GM20000 (cell line): ENCODE measurements at regions not wholly inside any gene's neighbourhood (a gene's known extent, or its start where the extent isn't known, plus 50 kb on each side); places are given as distances from the start of the nearest gene placed in this dataset.
A peak's percentile ranks its signal among the peaks of the same experiment; 100 is the strongest.

Experiments used
- DNase-seq: peaks from one replicate; pipeline ENCODE4 v3.0.0; 2012; ENCODE audit warnings: low spot score
- TF ChIP-seq, protein P1 (sequence below): IDR thresholded peaks from 2 replicates; pipeline ENCODE4 v1.5.1; 2012; ENCODE audit warnings: mild to moderate bottlenecking, control low read depth; ENCODE audit errors: extremely low read depth, missing control alignments

DNA sequence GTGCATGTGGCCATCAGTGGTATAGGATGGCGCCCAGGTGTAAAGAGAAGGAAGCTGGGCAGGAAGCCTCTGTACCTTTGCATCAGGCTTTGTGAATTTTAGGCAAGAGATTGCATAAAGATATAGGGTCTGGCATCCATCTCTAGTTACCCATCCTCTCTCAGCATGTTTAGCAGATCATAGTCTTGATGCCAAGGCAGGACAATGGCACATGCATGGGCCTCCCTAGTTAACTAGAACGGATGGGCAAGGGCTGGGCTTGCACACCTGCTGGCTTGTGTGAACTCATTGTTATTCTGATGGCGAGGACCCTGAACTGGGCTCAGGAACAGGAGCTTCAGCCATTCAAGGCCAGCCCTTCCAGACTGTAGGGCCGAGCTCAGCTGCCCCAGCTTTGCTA is 229.2 kb upstream of the NCAM1 start:
- TF ChIP-seq, protein P1, sequence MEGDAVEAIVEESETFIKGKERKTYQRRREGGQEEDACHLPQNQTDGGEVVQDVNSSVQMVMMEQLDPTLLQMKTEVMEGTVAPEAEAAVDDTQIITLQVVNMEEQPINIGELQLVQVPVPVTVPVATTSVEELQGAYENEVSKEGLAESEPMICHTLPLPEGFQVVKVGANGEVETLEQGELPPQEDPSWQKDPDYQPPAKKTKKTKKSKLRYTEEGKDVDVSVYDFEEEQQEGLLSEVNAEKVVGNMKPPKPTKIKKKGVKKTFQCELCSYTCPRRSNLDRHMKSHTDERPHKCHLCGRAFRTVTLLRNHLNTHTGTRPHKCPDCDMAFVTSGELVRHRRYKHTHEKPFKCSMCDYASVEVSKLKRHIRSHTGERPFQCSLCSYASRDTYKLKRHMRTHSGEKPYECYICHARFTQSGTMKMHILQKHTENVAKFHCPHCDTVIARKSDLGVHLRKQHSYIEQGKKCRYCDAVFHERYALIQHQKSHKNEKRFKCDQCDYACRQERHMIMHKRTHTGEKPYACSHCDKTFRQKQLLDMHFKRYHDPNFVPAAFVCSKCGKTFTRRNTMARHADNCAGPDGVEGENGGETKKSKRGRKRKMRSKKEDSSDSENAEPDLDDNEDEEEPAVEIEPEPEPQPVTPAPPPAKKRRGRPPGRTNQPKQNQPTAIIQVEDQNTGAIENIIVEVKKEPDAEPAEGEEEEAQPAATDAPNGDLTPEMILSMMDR: no peak
- DNase-seq: no peak

DNA sequence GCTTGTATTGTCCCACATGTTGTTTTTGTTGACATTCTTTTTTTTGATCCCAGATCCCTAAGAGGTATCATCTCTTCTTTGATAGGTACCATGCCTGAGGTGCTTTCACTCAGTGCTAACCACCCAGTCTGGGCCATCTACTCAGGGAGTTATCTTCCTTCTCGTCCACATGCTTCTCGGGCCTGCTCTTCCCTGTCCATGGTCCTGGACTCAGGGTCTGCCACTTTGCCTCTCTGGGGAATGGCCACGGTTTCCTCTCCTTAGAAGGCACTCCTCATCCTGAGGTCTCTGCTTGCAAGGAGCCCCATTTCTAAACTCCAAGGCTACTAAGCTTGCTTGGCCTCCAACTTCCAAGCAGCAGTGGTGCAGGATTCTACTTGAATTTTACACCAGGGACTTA is 227.0 kb upstream of the NCAM1 start:
- TF ChIP-seq, protein P1: no peak
- DNase-seq: peak; percentile 17

DNA sequence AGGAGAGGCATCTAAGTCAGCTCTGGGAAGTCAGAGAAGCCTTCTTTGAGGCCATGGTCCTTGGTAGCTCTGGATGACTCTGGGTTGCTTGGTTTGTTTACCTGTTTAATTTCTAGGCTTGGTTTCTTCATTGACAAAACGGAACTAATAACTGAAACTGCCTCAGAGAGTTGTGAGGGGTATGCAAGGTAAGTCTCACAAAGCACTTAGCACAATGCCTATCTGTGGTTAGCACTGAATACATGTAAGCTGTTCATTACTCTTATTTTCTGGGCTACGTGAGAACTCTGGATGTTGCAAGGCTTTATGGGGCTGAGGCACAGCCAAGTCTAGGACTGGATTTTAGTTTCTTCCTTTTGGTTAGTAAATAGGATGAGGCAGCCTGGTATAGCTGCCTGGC is 225.8 kb upstream of the NCAM1 start:
- TF ChIP-seq, protein P1: no peak
- DNase-seq: no peak

DNA sequence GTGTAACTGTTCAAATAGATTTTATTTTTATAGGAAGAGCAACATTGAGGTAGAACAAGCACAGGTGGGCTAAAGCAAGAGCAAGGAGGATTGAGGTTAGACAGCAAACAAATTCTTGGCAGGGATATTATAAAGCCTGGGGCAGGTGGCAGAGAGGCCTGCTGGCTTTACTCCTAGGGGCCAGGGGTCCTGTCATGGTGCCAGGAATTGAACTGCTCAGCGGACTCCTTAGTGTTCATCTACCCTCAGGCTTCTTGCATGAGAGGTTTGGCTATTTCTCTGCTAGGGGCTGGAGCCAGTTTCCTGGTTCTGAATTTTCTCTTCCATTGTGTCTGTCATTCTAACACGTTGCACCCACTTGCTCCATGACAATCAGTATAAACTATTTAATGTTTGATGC is 217.2 kb upstream of the NCAM1 start:
- no peak for DNase-seq

DNA sequence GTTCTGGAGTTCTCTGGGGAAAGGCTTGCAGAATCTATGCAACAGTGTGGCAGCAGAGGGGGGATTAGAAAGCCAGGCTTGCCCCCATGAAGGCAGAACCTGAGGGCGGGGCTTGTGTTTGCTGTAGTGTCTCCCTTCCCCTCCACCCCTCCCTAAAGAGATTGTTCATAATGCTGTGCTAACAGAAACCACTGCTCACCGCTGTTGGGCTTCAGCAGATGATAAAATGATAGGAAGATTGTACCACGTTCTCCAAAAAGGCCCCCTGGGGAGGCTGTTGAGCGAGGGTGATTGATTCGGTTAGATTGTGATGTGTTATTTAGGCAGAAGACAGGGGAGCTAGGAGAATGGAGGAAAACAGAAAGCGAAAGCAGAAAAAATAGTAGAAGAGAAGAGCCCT is 215.2 kb upstream of the NCAM1 start:
- TF ChIP-seq, protein P1: no peak
- no peak for DNase-seq

More for the DNA sequence above, 217.2 kb upstream of the NCAM1 start:
- TF ChIP-seq, protein P1: no peak

DNA sequence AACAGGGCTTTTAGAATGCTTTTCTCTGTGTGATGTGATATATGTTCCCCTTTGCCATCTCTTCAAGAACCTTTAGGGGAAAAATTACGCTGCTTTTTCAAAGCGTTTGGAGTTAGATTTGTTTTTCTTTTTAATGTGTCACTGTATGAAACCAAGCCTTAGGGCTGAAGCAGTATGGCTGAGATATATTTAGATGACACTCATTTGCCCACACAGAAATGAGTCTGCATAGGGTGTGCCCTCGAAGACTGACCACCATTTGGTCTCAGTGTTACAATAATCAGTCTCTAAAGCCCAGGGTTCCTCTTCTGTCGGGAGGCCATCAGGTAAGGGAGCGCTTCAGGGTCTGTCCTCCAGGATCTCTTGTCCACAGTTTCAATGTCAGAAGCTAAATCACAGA is 213.0 kb upstream of the NCAM1 start:
- TF ChIP-seq, protein P1: no peak
- no peak for DNase-seq

DNA sequence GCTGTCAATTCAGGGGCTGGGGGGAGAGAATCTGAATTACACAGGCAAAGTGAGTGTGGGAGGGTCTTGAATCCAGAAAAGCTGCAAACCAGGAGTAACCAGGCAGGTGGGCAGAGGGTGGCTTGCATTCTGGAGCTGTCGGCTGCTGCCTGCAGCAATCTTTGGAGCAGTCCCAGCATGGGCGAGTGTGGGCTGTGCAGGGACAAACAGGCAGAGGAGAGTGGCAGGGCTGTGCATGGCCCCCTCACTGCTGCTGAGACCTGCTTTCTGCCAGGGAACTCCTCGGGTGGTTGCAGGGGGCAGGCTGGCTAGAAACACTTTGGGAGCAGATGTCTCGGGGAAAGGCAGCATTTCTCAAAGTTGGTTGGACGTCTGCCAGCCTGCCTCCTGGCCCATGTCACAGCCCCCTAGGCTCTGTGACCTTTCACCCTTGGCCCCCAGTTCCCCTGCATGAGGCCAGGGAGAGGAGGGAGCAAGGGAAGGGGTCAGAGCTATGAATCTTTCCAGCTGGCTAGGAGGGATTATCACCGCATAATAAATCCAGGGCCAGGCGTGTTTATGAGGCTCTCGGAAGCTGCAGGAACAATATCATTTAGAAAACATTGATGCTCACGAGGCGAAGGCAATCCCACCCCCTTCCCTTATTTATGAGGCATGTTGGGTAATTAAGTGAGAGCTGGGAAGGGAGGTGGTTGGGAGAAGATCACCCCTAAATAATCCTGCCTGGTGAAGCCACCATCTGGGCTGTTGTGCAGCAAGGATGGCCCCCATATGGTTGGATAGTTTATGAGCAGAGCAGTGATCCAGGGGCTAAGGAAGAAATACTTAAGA is 212.3 kb upstream of the NCAM1 start:
- DNase-seq: no peak
- TF ChIP-seq, protein P1: no peak
